GM12873 (cell line): ENCODE measurements at regions not wholly inside any gene's neighbourhood (a gene's known extent, or its start where the extent isn't known, plus 50 kb on each side); places are given as distances from the start of the nearest gene placed in this dataset.

Experiments used
- TF ChIP-seq, protein P1 (sequence below): IDR thresholded peaks from 2 replicates; pipeline ENCODE4 v1.5.1; 2012; ENCODE audit warnings: low read depth, mild to moderate bottlenecking, moderate library complexity, low read length, control low read depth; ENCODE audit not compliant: insufficient read depth; ENCODE audit errors: missing control alignments

DNA sequence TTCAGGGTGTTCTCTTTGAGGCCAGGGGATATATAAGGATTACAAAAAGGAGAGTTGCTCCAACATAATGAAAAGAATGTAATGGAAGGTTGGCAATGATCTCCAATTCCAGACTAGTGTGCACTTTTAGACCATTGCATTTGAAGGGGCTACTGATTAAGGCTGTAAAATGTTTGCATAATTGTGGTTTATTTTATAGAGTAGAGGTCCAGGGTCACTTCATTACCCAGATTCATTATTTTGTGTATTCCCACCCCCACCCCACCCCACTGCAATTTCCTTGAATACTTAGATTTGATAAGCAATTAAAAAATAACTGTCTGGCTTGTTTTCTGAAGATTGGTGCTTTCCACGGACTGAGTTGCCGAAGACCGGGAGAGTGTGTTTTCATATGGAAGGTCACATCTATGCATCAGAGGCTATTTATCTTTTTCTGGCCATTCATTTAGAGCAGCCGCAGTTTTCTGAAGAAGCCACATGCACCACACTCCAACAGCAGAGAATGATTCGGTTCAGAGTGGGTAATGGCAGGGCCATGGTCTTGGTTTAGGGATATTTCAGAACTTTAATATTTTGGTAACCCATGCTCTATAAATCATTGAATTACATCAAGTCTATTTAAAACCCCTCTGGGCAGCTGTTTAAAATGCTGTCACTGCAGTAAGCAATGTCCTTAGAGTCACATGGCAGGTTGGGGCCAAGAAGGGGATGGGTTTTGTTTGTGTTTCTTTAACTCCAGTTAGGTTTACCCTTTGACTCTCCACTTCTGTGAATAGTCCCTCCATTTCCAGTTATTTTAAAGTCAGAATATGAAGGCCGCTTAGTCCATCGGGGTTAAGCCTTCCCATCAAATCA, 94.6 kb downstream of the TMEM30B start:
- TF ChIP-seq, protein P1, sequence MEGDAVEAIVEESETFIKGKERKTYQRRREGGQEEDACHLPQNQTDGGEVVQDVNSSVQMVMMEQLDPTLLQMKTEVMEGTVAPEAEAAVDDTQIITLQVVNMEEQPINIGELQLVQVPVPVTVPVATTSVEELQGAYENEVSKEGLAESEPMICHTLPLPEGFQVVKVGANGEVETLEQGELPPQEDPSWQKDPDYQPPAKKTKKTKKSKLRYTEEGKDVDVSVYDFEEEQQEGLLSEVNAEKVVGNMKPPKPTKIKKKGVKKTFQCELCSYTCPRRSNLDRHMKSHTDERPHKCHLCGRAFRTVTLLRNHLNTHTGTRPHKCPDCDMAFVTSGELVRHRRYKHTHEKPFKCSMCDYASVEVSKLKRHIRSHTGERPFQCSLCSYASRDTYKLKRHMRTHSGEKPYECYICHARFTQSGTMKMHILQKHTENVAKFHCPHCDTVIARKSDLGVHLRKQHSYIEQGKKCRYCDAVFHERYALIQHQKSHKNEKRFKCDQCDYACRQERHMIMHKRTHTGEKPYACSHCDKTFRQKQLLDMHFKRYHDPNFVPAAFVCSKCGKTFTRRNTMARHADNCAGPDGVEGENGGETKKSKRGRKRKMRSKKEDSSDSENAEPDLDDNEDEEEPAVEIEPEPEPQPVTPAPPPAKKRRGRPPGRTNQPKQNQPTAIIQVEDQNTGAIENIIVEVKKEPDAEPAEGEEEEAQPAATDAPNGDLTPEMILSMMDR = no peak

DNA sequence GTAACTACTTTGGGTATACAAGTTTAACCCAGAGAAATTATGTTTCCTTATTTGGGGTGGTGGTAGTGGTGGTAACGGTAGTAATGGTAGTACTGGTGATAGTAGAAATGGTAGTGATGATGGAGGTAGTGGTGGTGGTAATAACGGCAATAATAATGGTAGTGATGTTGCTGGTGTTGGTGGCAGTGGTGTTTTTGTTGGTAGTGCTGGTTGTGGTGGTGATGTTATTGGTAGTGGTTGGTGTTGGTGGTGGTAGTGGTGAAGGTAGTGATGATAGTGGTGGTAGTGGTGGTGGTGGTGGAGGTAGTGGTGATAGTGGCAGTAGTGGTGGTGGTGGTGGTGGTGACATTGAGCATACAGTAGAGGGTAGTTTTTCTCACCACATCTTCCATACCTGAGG, 95.6 kb downstream of the TMEM30B start:
- TF ChIP-seq, protein P1 = no peak

DNA sequence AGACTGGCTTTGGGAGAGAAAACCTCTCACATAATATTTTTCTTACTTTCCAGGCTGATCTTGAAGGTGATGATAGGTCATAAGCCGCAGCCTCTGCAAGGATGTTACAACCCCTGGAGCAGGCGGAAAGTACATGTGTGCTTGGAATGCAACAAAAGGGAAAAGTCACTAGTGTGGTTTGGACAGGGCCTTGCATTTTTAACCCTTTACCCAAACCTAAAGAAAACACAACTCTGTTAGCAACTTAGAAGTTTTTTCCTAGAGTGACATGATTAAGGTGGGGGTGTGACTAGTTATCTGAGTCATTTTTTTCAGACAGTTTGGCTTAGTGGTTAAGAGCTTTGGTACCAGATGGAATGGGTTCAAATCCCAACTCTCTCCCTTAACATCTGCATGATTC, 97.0 kb downstream of the TMEM30B start:
- TF ChIP-seq, protein P1 = no peak

DNA sequence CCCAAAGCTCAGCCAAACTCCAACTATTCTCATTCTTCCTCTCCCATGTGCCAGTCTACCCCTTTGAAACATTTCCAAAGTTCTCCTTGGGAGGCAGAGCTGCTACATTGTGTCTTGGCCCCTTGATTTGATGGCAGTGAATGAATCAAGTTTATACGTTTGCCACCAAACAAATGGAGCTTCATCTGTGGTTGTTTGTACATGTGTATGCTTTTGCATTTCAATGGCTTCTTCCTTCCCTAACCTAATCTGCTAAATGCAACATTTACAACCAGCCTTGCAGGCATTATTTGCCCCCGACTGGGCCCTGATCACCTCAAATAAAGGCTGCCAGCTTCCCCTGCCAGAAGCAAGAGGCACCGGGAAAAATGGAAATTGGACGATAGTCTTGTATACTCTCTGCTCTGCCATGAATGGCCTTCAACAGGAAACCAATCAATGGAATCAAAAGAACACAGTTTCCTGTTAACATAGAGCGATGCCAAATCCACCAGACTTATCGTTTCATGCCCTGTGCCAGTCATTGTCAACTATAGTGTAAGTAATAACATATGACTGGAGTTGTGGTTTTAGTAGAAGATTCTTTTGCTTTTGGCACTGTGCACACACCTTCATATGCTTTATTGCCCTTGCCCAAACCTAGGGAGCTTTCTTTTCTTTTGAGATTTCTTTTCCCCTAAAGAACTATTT, 97.8 kb downstream of the TMEM30B start:
- TF ChIP-seq, protein P1 = no peak

DNA sequence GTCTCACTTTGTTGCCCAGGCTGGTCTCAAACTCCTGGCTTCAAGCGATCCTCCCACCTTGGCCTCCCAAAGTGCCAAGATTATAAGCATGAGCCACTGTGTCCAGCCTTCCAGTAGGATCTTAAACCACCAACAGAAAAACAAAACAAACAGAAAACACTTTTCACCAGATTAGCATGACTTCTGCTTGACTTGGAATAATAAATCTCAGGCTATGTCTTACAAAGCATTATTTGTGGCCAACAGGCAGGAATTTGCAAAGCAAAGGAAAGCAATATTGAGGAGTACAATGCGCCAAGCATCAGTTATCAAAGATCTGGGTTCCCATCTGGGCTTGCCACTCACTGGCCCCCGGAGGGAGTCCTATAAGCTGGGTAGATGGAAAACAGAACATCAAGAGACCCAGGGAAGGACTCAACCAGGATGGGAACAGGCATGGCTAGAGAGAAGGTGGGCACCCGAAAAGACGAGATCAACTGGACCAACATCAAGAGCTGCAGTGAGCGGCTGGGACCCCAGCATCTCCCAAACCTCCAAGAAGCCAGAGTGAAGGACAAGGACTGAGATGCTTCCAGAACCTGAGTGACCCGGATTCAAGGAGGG, 101.2 kb downstream of the TMEM30B start:
- TF ChIP-seq, protein P1 = no peak

DNA sequence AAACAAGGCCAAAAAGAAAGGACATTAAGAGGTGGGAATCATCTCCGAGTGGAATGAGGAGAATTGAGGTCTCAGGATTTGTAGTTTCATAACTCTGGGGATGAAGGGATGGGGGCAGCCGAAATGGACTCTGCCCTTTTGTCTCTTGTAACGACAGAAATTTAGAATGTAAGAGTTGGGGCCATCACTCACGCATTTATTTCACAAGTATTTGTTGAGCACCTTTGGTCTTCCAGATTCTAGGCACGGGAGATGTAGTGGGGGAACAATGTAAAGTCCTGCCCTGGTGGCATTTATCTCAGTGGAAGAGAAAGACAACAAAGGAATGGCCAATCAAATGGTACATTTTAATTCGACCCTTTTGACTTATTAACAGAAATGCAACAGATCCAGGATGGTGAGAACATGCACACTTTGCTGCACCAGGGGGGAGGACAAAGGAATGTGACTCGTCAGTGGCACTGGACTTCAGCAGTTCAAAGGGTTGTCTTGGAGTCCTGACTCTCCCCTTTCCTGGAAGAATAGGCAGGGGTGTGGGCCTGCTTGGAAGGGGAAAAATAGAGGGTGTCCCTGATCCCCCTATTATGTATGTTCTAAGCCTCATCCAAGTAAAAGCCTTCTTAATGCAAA, 102.0 kb downstream of the TMEM30B start:
- TF ChIP-seq, protein P1 = no peak
